ENCODE measurements at regions not wholly inside any gene's neighbourhood (a gene's known extent, or its start where the extent isn't known, plus 50 kb on each side); places are given as distances from the start of the nearest gene placed in this dataset.
A peak's percentile ranks its signal among the peaks of the same experiment; 100 is the strongest.

DNA sequence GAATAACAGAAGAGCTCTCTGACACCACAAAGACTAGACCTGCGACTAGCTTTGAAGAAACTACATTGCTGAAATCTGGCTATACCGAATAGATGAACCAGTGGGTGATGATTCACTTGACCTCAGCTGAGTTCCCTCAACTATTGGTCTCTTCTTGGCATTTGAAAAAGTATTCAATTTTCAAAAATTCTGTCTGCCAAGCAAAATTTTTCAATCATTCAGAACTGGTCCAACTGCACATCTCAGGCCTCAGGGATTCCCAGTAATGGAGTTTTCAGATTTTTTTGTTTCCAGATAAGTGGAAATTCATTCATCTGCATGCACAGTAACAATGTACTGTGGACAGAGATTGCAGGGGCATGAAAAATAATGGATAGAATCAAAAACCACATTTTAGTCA, 121.4 kb upstream of the NAA20 start:
- DNase-seq = no peak
- no peaks in the 10 kb centered on the region for H3K36me3 ChIP-seq (replicated peaks in 1 of 2)

DNA sequence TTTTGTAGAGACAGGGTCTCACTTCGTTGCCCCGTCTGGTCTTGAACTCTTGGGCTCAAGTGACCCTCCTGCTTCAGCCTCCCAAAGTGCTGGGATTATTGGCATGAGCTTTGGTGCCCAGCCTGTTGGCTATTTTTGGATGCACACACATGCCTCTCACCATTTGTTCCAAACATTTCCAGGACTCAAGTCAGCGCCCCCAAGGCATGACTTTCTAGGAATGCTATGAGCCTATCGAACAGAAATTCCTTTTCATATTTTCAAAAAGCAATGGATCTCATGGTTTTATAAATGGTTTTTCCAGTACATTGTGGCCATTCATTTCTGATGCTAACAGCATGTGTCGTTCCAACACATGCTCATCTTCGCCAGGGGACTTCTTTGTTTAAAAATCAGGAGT, 119.3 kb upstream of the NAA20 start:
- intact Hi-C loops (cut with DNase I) = no loop called here
- 93 to 98% (median 97%) methylated on average over 6 of the region's 6 CpGs for WGBS, 4 donors

More for the DNA sequence above, 121.4 kb upstream of the NAA20 start:
- Histone ChIP-seq H3K27me3 (no peaks in the 10 kb centered on the region), H3K4me3 (no peak overlapping the region), H3K4me1 (replicated peaks in 1 of 2) (peaks cover 0 to 4% of the 10 kb centered on the region in 2 donors), H3K27ac (no peak overlapping the region), H3K9me3 (replicated peaks in 1 of 3) (no peaks in the 10 kb centered on the region)
- no peak for TF ChIP-seq POLR2A (IDR thresholded peaks at IDR 0.05)
- TF ChIP-seq, protein P1, sequence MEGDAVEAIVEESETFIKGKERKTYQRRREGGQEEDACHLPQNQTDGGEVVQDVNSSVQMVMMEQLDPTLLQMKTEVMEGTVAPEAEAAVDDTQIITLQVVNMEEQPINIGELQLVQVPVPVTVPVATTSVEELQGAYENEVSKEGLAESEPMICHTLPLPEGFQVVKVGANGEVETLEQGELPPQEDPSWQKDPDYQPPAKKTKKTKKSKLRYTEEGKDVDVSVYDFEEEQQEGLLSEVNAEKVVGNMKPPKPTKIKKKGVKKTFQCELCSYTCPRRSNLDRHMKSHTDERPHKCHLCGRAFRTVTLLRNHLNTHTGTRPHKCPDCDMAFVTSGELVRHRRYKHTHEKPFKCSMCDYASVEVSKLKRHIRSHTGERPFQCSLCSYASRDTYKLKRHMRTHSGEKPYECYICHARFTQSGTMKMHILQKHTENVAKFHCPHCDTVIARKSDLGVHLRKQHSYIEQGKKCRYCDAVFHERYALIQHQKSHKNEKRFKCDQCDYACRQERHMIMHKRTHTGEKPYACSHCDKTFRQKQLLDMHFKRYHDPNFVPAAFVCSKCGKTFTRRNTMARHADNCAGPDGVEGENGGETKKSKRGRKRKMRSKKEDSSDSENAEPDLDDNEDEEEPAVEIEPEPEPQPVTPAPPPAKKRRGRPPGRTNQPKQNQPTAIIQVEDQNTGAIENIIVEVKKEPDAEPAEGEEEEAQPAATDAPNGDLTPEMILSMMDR (IDR thresholded peaks at IDR 0.05) = no peak
- intact Hi-C loops (cut with DNase I) = no loop called here
- 54 to 79% (median 69%) methylated on average over 2 of the region's 2 CpGs for WGBS, 4 donors

DNA sequence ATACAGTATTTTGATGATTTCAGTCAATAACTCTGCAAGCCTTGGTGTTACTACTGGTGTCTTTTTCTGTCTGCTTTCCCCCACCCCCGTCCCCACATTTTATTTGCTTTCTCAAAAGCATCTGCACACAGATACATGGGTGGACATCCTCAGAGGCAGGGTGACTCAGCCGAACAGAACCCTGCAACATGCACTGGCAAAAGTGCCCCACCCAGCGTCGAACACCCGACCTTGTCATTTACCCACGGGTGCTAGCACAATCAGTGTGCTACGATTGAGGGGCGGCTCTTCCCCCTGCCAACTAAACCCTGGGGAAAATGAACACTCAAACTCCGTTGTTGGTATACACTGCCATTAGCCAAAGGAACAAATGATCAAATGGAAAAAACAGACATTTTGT, 115.9 kb upstream of the NAA20 start:
- Histone ChIP-seq H3K27me3 (no peaks in the 10 kb centered on the region), H3K4me3 (no peak overlapping the region), H3K9me3 (replicated peaks in 1 of 3) (no peaks in the 10 kb centered on the region), H3K27ac (no peak overlapping the region), H3K4me1 (replicated peaks in 1 of 2) (no peaks in the 10 kb centered on the region), H3K36me3 (replicated peaks in 1 of 2) (no peaks in the 10 kb centered on the region)
- intact Hi-C loops (cut with DNase I) = no loop called here
- 64 to 83% (median 71%) methylated on average over 9 of the region's 9 CpGs for WGBS, 4 donors
- TF ChIP-seq, protein P1 (IDR thresholded peaks at IDR 0.05) = no peak
- TF ChIP-seq POLR2A (IDR thresholded peaks at IDR 0.05) = no peak
- peak in 1 of 7 donors; percentile 37 for DNase-seq

More for the DNA sequence above, 119.3 kb upstream of the NAA20 start:
- TF ChIP-seq POLR2A (IDR thresholded peaks at IDR 0.05) = no peak
- TF ChIP-seq, protein P1 (IDR thresholded peaks at IDR 0.05) = no peak
- H3K27ac ChIP-seq = no peak overlapping the region
- no peaks in the 10 kb centered on the region for H3K9me3 ChIP-seq (replicated peaks in 1 of 3)
- no peak overlapping the region for H3K4me3 ChIP-seq
- peak in 1 of 7 donors; percentile 17 for DNase-seq
- H3K27me3 ChIP-seq = no peaks in the 10 kb centered on the region
- H3K36me3 ChIP-seq (replicated peaks in 1 of 2) = no peaks in the 10 kb centered on the region
- H3K4me1 ChIP-seq (replicated peaks in 1 of 2) = no peaks in the 10 kb centered on the region

DNA sequence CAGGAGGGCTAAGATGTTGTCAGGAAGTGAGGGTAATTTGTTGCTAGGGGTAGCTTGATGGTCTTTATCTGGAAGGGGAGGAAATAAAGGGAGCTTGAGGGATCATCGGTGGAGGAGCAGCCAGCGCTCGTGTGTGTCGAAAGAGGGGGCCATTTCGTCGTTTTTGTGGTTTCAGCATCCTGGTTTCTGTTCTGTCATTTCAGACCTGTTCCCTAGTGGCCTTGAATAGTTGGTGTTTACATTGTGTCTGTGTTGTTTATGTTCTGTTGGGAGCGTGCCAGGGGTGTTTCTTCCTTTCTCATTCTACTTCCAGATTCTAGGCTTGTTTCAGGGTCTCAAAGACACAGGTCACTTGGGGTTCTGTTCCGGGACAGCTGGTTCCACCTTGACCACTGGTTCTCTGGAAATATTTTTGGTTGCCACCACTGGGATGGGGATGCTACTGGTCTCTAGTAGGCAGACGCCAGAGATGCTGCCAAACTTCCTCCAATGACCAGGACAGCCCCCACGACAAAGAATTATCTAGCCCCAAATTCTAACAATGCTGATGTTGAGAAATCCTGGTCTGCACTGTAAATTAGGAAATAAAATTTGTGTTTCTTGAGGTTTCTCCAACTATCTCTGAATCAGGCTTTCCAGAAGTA, 113.9 kb upstream of the NAA20 start:
- no peaks in the 10 kb centered on the region for H3K36me3 ChIP-seq (replicated peaks in 1 of 2)
- no peaks in the 10 kb centered on the region for H3K27me3 ChIP-seq
- WGBS, 4 donors = 56 to 59% (median 58%) methylated on average over 10 of the region's 10 CpGs
- H3K27ac ChIP-seq = peak overlapping the region in 2 of 5 donors; percentile 21 to 39
- no peak overlapping the region for H3K4me3 ChIP-seq
- DNase-seq = peak in 4 of 7 donors; percentile 43 to 73 (median 52)
- H3K9me3 ChIP-seq (replicated peaks in 1 of 3) = no peaks in the 10 kb centered on the region
- no peak for TF ChIP-seq POLR2A (IDR thresholded peaks at IDR 0.05)
- TF ChIP-seq, protein P1 (IDR thresholded peaks at IDR 0.05) = peak in 3 of 6 experiments; percentile 24 to 41 (median 29)
- H3K4me1 ChIP-seq (replicated peaks in 1 of 2) = no peaks in the 10 kb centered on the region
- intact Hi-C loops (cut with DNase I) = no loop called here

Measured in adrenal gland (tissue), 9 donors.